RWPE1 (cell line): ENCODE measurements at regions not wholly inside any gene's neighbourhood (a gene's known extent, or its start where the extent isn't known, plus 50 kb on each side); places are given as distances from the start of the nearest gene placed in this dataset.

ENCODE experiments used
- CTCF ChIA-PET: fragments of 350-600 bp; sonication (Branson Sonifier 250); formaldehyde crosslinking; extraction: SDS; loops from one replicate; lab custom pipeline; 2021; lab: Yijun Ruan, JAX
- POLR2A ChIA-PET: fragments of 400-600 bp; formaldehyde crosslinking; extraction: SDS; loops from one replicate; lab custom pipeline; 2020; ENCODE audit warnings: antibody characterized with exemption; ENCODE audit not compliant: low non-redundant PET; lab: Yijun Ruan, JAX
- DNase-seq: peaks from one replicate; pipeline ENCODE4 v3.0.0; 2012; ENCODE audit warnings: low spot score
- H3K27ac ChIP-seq: fragments of 450-650 bp; 2 replicates; pipeline ENCODE4 v1.5.1; 2017
- TF ChIP-seq, protein P1 (sequence below): fragments of 450-650 bp; conservative IDR thresholded peaks from 2 replicates; pipeline ENCODE4 v1.5.1; 2017; ENCODE audit warnings: low read depth, mild to moderate bottlenecking

DNA sequence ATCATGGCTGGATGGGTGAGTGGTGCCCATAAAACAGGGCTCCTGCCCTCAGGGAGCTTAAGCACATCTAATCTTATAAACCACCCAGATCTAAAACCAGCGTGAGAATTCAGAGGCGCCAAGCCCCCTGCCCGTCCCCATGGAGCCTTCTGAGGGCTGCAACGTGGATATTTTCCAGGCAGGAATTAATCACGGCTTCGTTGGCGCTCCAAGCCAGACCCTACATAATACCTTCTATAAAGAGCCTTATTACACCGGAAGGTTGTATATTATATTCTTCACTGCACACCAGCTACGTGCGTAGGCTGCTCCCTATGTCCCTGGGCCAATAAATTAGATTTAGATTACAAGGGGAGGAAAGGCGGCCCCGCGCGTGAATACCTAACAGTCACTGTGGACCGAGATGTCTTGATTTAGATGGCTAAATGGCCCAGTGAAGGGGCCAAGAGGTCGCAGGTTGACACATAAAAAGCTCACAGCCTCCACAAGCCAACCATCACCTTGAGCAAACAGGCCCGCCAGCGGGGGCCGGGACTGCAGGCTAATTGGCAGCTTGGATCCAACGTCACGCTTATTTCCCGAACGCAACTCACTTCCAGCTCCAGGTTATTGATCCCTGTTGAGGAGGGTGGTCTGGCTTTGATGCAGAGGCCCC lies 64.7 kb upstream of the APCDD1L start:
- ChIA-PET CTCF (interaction anchor here (0.5 kb wide), 1 partner anchor 434 kb away, joined by 3 read pairs; no protein-coding TSS in a partner anchor), POLR2A (no interaction called here)
- TF ChIP-seq, protein P1, sequence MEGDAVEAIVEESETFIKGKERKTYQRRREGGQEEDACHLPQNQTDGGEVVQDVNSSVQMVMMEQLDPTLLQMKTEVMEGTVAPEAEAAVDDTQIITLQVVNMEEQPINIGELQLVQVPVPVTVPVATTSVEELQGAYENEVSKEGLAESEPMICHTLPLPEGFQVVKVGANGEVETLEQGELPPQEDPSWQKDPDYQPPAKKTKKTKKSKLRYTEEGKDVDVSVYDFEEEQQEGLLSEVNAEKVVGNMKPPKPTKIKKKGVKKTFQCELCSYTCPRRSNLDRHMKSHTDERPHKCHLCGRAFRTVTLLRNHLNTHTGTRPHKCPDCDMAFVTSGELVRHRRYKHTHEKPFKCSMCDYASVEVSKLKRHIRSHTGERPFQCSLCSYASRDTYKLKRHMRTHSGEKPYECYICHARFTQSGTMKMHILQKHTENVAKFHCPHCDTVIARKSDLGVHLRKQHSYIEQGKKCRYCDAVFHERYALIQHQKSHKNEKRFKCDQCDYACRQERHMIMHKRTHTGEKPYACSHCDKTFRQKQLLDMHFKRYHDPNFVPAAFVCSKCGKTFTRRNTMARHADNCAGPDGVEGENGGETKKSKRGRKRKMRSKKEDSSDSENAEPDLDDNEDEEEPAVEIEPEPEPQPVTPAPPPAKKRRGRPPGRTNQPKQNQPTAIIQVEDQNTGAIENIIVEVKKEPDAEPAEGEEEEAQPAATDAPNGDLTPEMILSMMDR, result no peak
- H3K27ac ChIP-seq, result no peak overlapping the region
- no peak for DNase-seq

- H3K27ac ChIP-seq, result no peak overlapping the region
- no peak for DNase-seq
- TF ChIP-seq, protein P1, result no peak
- ChIA-PET POLR2A (no interaction called here), CTCF (no interaction called here)
These were observed 64.0 kb upstream of the APCDD1L start for GRCh38 chr20:58579069-58579818.

GRCh38 chr20:58577871-58578598 lies 62.8 kb upstream of the APCDD1L start:
- no peak overlapping the region for H3K27ac ChIP-seq
- ChIA-PET CTCF (interaction anchor here (0.6 kb wide), 1 partner anchor 30 kb away, joined by 3 read pairs; no protein-coding TSS in a partner anchor), POLR2A (no interaction called here)
- DNase-seq, result no peak
- TF ChIP-seq, protein P1, result no peak

GRCh38 chr20:58577139-58577806 lies 62.1 kb upstream of the APCDD1L start:
- no peak for DNase-seq
- POLR2A ChIA-PET, result no interaction called here
- CTCF ChIA-PET, result no interaction called here
- H3K27ac ChIP-seq, result no peak overlapping the region
- TF ChIP-seq, protein P1, result no peak

DNA sequence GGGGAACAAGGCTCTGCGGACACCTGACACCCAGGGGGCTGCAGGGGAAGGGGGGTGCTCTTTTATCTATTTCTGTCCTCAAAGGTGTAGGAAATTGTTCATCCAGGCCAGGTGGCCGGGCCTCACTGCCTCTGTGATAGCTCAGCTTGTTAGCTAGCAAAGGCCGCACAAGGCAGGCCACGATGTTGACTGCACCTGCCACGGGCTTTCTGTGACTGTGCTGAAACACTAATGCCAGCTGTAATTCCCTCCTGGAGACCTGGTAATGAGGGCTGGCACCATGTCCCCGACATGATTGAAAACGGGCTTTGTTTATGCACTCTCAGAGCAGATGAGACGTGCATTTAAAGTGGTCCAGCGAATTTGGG lies 61.4 kb upstream of the APCDD1L start:
- CTCF ChIA-PET, result no interaction called here
- POLR2A ChIA-PET, result no interaction called here
- TF ChIP-seq, protein P1, result no peak
- no peak for DNase-seq
- no peak overlapping the region for H3K27ac ChIP-seq
